GM12878 (cell line): ENCODE measurements at regions not wholly inside any gene's neighbourhood (a gene's known extent, or its start where the extent isn't known, plus 50 kb on each side); places are given as distances from the start of the nearest gene placed in this dataset.

Experiments used
- MXI1 ChIP-seq: fragments of 150-350 bp; IDR thresholded peaks from 2 replicates; pipeline ENCODE4 v1.6.1; 2011; ENCODE audit warnings: low read depth, mild to moderate bottlenecking, inconsistent platforms, low read length, improper control_type of control experiment
- SKIL ChIP-seq: fragments of 450-650 bp; IDR thresholded peaks from 2 replicates; pipeline ENCODE4 v1.6.1; 2017; ENCODE audit warnings: mild to moderate bottlenecking, low read depth, inconsistent platforms; ENCODE audit not compliant: poor library complexity, severe bottlenecking
- USF1 ChIP-seq: IDR thresholded peaks from 2 replicates; pipeline ENCODE4 v1.6.1; 2011; ENCODE audit warnings: borderline replicate concordance, low read depth, mild to moderate bottlenecking, moderate library complexity, mixed read lengths, low read length; ENCODE audit not compliant: insufficient read depth; ENCODE audit errors: extremely low read length
- ZNF217 ChIP-seq: fragments of 450-650 bp; IDR thresholded peaks from 2 replicates; pipeline ENCODE4 v1.6.1; 2017; ENCODE audit warnings: antibody characterized with exemption, mild to moderate bottlenecking

GRCh38 chr6:50520326-50521266 lies 192.7 kb upstream of the TFAP2D start:
- TF ChIP-seq SKIL (no peak), USF1 (no peak), MXI1 (no peak), ZNF217 (no peak)
